ENCODE measurements at regions not wholly inside any gene's neighbourhood (a gene's known extent, or its start where the extent isn't known, plus 50 kb on each side); places are given as distances from the start of the nearest gene placed in this dataset.
A peak's percentile ranks its signal among the peaks of the same experiment; 100 is the strongest.

DNA sequence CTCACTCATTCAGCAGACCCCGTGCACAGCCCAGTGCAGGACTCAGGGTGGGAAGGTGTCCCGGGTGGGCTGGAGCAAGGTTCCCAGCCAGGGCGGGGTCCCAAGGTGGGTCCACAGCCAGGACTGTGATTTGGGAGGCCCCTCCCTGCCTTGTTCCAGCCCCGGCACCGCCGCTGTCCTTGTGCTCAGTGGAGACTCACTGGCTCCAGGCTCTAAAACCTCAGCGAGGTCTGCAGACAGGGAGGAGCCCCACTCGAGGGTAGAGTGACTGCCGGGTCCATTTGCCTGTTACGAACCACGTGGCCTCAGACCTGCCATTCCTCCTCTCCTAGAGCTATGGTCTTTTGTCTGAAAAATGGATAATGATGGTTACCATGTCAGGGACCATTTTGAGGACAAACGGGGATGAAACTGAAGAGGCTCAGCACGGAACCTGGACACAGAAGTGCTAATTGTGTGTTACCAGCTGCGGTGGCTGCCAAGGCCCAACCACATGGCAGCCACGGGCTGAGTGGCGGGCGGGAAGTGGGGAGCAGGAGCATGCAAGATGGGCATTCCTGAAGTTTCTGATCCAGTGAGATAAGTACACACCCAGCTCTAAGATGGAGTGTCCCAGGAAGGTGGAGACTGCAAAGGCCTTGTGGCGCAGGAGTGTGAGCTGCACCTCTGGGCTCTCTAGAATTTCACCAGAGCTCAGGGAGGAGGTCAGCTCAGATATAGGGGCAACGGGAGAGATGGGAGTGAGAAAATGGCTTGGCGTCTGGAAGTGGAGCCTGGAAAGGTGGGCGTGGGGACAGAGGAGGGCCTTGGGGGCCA, 317.6 kb downstream of the SEC14L1 start:
- no peak for DNase-seq (ENCODE audit: low read depth)

DNA sequence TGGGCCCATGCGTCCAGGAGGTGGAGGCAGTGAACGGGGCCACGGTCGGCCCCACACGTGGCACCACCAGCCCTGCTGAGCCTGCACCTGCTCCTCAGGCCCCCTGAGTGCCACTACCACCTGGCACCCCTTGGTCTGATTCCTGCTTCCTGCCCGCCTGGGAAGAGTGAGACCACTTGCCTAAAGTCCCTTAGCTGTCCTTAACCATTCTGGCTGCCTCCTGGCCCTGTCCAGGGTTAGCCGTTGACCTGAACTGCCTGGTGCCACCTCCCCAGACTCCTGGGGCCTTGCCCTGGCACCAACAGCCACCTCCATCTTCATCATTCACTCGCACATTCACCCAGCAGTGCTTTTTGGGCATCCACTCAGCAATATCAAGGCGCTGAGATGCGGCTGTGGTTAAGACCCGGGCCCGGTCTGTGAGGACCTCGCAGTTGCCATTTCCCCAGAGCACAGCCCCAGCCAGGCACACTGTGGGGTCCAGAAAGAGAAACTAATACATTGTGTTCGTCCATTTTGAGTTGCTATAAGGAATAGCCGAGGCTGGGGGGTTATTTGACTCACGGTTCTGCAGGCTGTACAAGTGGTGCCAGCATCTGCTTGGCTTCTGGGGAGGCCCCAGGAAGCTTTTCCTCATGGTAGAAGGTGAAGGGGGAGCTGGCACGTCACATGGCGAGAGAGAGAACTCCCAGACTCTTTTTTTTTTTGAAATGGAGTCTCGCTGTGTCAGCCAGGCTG, 318.4 kb downstream of the SEC14L1 start:
- DNase-seq (ENCODE audit: low read depth) = no peak

- DNase-seq (ENCODE audit: low read depth) = no peak
These were observed 319.8 kb downstream of the SEC14L1 start for GRCh38 chr17:77460514-77461046.

DNA sequence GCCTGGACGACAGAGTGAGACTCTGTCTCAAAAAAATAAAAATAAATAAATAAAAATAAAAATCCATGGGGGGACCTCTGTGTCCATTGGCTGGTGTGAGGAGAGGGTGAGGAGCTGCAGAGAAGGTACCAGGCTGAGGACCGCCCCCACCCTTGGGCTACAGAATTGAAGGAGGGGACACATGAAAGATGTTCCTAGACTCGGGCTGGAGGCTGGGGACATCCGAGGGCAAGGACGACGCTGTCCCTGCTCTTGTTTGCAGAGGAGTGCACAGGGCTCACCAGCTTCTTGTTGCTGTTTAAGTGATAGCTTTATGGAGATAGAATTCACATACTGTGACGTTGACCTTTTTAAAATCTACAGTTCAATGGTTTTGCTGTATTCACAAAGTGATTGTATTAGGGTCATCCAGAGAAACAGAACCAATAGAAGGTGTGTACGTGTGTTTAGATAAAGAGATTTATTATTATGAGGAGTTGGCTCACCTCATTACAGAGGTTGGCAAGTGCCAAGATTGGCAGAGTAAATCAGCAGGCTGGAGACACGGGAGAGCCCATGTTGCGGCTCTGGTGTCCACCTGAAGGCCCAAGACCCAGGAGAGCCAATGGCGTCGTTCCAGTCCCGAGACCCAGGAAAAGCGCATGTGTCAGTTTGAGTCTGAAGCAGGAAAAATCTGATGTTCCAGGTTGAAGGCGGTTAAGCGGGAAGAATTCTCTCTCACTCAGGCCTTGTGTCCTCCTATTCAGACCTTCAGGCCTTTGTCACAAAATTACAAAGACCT, 320.7 kb downstream of the SEC14L1 start:
- DNase-seq (ENCODE audit: low read depth) = no peak

- DNase-seq (ENCODE audit: low read depth) = no peak
These were observed 321.3 kb downstream of the SEC14L1 start for GRCh38 chr17:77462090-77462489.

DNA sequence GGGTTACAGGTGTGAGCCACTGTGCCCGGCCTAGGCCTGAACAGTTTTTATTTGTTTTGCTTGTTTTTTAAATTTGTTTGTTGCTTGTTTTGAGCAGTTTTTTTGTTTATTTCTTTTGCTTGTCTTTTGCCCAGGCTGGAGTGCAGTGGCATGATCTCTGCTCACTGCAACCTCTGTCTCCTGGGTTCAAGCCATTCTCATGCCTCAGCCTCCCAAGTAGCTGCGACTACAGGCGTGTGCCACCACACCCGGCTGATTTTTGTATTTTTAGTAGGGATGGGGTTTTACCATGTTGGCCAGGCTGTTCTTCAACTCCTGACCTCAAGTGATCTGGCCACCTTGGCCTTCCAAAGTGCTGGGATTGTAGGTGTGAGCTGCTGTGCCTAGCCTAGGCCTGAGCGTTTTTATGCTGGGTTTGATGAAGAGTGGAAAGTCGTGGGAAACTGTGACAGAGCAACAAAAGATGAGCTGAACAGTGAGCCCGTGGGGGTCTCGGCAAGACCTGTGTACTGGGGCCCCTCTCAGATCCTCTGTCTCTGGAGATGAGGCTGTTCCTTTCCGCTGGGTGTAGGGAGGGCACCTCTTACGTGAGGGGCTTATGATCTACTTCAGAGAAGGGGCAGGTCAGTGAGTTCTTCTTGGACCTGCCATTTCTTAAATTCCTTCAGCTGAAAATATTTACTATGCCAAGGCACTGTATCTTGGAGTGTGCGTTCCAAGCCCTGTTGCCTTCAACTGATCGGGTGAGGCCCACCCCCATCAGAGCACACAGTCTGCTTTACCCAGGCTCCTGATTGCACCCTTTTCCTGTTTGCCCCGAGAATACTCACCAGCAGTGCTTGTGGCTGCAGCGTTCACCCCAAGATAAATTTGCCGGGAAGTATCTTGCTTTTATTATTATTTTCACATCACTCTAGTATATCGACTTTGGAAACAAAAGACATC, 322.1 kb downstream of the SEC14L1 start:
- DNase-seq (ENCODE audit: low read depth) = no peak

DNA sequence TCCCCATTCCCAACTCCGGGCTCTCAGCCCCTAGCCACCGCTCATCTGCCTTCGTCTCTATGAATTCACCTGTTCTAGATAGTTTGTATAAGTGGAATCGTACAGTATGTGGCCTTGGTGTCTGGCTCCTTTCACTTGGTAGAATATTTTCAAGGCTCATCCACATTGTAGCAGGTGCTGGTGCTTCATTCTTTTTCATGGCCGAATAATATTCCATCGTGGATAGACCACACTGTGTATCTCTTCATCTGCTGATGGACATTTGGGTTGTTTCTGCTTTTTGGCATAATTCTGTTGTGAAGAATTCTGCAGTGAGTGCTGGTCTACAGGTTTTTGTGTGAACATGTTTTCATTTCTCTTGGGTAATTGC, 324.2 kb downstream of the SEC14L1 start:
- no peak for DNase-seq (ENCODE audit: low read depth)

- DNase-seq (ENCODE audit: low read depth) = peak; percentile 76
These were observed 324.7 kb downstream of the SEC14L1 start for GRCh38 chr17:77465358-77466041.

DNA sequence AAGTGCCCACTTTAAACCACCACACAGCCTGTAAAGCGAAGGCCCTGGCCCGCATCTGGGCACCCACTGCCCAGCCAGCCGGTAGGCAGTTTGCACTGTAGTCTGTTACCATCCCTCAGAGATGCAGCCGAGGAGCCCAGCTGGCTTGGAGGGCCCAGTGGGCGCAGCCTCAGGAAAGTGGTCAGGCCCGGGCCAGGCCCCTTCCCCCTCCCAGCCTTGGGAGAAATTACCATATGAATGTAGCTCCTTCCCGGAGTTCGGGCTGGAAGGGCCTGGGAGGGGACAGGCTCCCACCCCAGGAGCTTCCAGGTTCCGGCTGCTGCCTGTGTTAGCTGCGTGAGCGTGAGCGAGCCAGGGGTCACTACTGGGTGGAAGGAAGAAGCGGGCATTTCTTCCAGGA, 325.4 kb downstream of the SEC14L1 start:
- DNase-seq (ENCODE audit: low read depth) = no peak

GRCh38 chr17:77466596-77467223, 325.9 kb downstream of the SEC14L1 start:
- no peak for DNase-seq (ENCODE audit: low read depth)

GRCh38 chr17:77467521-77467920, 326.8 kb downstream of the SEC14L1 start:
- DNase-seq (ENCODE audit: low read depth) = no peak

GRCh38 chr17:77468897-77469296, 328.1 kb downstream of the SEC14L1 start:
- no peak for DNase-seq (ENCODE audit: low read depth)

GRCh38 chr17:77470330-77470786, 329.6 kb downstream of the SEC14L1 start:
- no peak for DNase-seq (ENCODE audit: low read depth)

GRCh38 chr17:77470800-77471733, 330.3 kb downstream of the SEC14L1 start:
- DNase-seq (ENCODE audit: low read depth) = no peak

- DNase-seq (ENCODE audit: low read depth) = no peak
These were observed 331.3 kb downstream of the SEC14L1 start for GRCh38 chr17:77471984-77472461.

DNA sequence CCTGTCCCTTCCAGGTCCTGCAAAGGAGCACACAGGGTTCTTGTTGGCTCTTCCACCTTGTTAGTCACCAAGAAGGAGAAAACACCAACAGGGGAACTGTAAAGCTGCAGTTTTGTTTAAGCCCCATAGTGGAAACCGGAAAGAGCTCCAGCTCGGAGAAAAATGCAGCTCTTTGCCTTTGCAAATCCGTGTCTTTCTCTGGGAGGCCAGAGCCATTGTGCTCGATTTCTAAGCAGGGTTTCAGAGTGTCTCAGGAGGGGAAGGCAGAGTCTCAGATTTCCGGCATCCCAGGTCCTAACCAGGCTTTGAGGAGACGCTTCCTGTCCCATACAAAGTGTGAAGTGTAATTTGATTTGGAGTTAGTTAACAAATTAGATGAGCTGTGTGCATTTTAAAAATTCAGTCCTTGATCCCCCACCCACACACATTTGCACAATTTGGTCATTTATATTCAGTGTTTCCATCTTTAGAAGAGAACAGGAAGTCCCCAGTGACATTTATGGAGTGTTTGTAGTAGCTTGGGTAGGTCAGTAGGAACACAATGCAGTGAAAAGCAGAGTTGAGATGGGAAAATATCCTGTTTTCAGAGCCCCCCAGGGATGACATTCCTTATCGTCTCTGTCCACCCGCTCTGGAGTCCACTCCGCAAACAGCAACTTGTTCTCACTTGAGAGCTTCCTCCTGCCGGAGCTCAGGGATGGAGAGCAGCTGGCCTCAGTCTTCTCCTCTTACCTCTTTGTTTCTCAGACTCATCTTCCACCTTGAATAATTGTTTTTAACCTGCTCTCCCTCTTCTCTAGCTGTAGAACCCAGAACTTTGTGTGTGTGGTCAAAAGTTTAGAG, 331.9 kb downstream of the SEC14L1 start:
- no peak for DNase-seq (ENCODE audit: low read depth)

- no peak for DNase-seq (ENCODE audit: low read depth)
These were observed 333.0 kb downstream of the SEC14L1 start for GRCh38 chr17:77473615-77474226.
